Liver (tissue), 8 donors: ENCODE measurements at regions not wholly inside any gene's neighbourhood (a gene's known extent, or its start where the extent isn't known, plus 50 kb on each side); places are given as distances from the start of the nearest gene placed in this dataset.

Experiments
- DNase-seq: peaks from one replicate; pipeline ENCODE4 v3.0.0-alpha.2; 2017; ENCODE audit warnings: low spot score
- H3K27ac ChIP-seq, 2 donors: one replicate each; pipeline ENCODE4 v1.7.0; 2013; ENCODE audit warnings: inconsistent platforms in 2 of 2, low read length in 2 of 2, control low read depth in 1 of 2, low read depth in 1 of 2, mild to moderate bottlenecking in 1 of 2
- H3K27me3 ChIP-seq, 4 donors: one replicate each; pipeline versions ENCODE4 v1.6.1 to v1.7.0; 2013; ENCODE audit warnings: low read length in 3 of 4, inconsistent platforms in 1 of 4, mild to moderate bottlenecking in 1 of 4, moderate library complexity in 1 of 4; ENCODE audit not compliant: control insufficient read depth in 4 of 4, insufficient read depth in 4 of 4
- H3K36me3 ChIP-seq, 4 donors: one replicate each; pipeline versions ENCODE4 v1.6.1 to v1.7.0; 2013; ENCODE audit warnings: low read length in 3 of 4, mild to moderate bottlenecking in 3 of 4, low read depth in 1 of 4, moderate library complexity in 1 of 4; ENCODE audit not compliant: control insufficient read depth in 4 of 4, insufficient read depth in 3 of 4
- H3K4me1 ChIP-seq, 4 donors: one replicate each; pipeline versions ENCODE4 v1.6.1 to v1.7.0; 2013; ENCODE audit warnings: low read length in 3 of 4, mild to moderate bottlenecking in 3 of 4, moderate library complexity in 1 of 4; ENCODE audit not compliant: control insufficient read depth in 4 of 4, insufficient read depth in 4 of 4
- H3K4me3 ChIP-seq, 3 donors: one replicate each; pipeline versions ENCODE4 v1.6.1 to v1.7.0; 2013; ENCODE audit warnings: low read length in 3 of 3, control low read depth in 1 of 3, low read depth in 1 of 3, mild to moderate bottlenecking in 1 of 3
- H3K9ac ChIP-seq, 2 donors: one replicate each; pipeline ENCODE4 v1.7.0; 2013; ENCODE audit warnings: low read length in 2 of 2, mild to moderate bottlenecking in 2 of 2, moderate library complexity in 2 of 2, control low read depth in 1 of 2, low read depth in 1 of 2
- H3K9me3 ChIP-seq, 4 donors: one replicate each; pipeline versions ENCODE4 v1.6.1 to v1.7.0; 2013; ENCODE audit warnings: low read length in 3 of 4; ENCODE audit not compliant: control insufficient read depth in 4 of 4
- ATF3 ChIP-seq: IDR thresholded peaks from 2 replicates; pipeline ENCODE4 v1.6.1; 2016; ENCODE audit warnings: antibody characterized with exemption
- CTCF ChIP-seq: fragments of 150-350 bp; IDR thresholded peaks from 2 replicates; pipeline ENCODE4 v1.5.1; 2017; ENCODE audit warnings: improper control_type of control experiment, low read depth, low read length; ENCODE audit not compliant: missing input control
- EGR1 ChIP-seq, 2 donors: IDR thresholded peaks; 2 replicates each; pipeline ENCODE4 v1.6.1; 2016 to 2018; ENCODE audit warnings: antibody characterized with exemption in 2 of 2, low read depth in 2 of 2
- FOXA2 ChIP-seq: IDR thresholded peaks from 2 replicates; pipeline ENCODE4 v1.6.1; 2016; ENCODE audit warnings: antibody characterized with exemption
- GABPA ChIP-seq, 2 donors: IDR thresholded peaks in 1 of 2; conservative IDR thresholded peaks in 1 of 2; 2 replicates each; pipeline ENCODE4 v1.6.1; 2016; ENCODE audit warnings: antibody characterized with exemption in 2 of 2, mild to moderate bottlenecking in 1 of 2, moderate library complexity in 1 of 2
- HNF4A ChIP-seq, 2 donors: conservative IDR thresholded peaks; 2 replicates each; pipeline ENCODE4 v1.6.1; 2016; ENCODE audit warnings: antibody characterized with exemption in 2 of 2, mild to moderate bottlenecking in 2 of 2
- HNF4G ChIP-seq: IDR thresholded peaks from 2 replicates; pipeline ENCODE4 v1.6.1; 2016; ENCODE audit warnings: antibody characterized with exemption
- JUND ChIP-seq, 2 donors: IDR thresholded peaks; 2 replicates each; pipeline ENCODE4 v1.6.1; 2016; ENCODE audit warnings: antibody characterized with exemption in 2 of 2
- MAX ChIP-seq: IDR thresholded peaks from 2 replicates; pipeline ENCODE4 v1.6.1; 2016; ENCODE audit warnings: antibody characterized with exemption
- NR2F2 ChIP-seq: IDR thresholded peaks from 2 replicates; pipeline ENCODE4 v1.6.1; 2016; ENCODE audit warnings: antibody characterized with exemption
- REST ChIP-seq: IDR thresholded peaks from 2 replicates; pipeline ENCODE4 v1.6.1; 2016; ENCODE audit warnings: antibody characterized with exemption, mild to moderate bottlenecking
- RXRA ChIP-seq, 2 donors: IDR thresholded peaks; 2 replicates each; pipeline ENCODE4 v1.6.1; 2017 to 2018; ENCODE audit warnings: antibody characterized with exemption in 2 of 2, mild to moderate bottlenecking in 1 of 2
- SP1 ChIP-seq: IDR thresholded peaks from 2 replicates; pipeline ENCODE4 v1.6.1; 2018; ENCODE audit warnings: antibody characterized with exemption, mild to moderate bottlenecking
- TAF1 ChIP-seq: conservative IDR thresholded peaks from 2 replicates; pipeline ENCODE4 v1.6.1; 2016; ENCODE audit warnings: antibody characterized with exemption, mild to moderate bottlenecking
- YY1 ChIP-seq: IDR thresholded peaks from 2 replicates; pipeline ENCODE4 v1.6.1; 2016; ENCODE audit warnings: antibody characterized with exemption, mild to moderate bottlenecking
- ZBTB33 ChIP-seq: IDR thresholded peaks from 2 replicates; pipeline ENCODE4 v1.6.1; 2016; ENCODE audit warnings: antibody characterized with exemption
- WGBS: extraction: QIAGEN DNeasy Blood & Tissue Kit; methylation state at CpG from one replicate; pipeline ENCODE4 v1.1.7; 2013; 5-methylcytosine and 5-hydroxymethylcytosine counted together
- donor health status: healthy.
- donor health status: healthy.
- donor health status: healthy.
- donor health status: healthy.
- donor health status: healthy.

- 96% methylated on average over 1 of the region's 1 CpG for WGBS
- H3K27ac ChIP-seq = no peak overlapping the region
- no peak for DNase-seq
- no peaks in the 10 kb centered on the region for H3K4me1 ChIP-seq
- no peak overlapping the region for H3K4me3 ChIP-seq
- no peaks in the 10 kb centered on the region for H3K27me3 ChIP-seq
- TF ChIP-seq FOXA2 (no peak), GABPA (IDR thresholded peaks at IDR 0.05 in 1 of 2, conservative IDR thresholded peaks at IDR 0.05 in 1 of 2) (no peak)
- peaks cover 0 to 3% (median 0%) of the 10 kb centered on the region in 4 donors for H3K9me3 ChIP-seq
- H3K36me3 ChIP-seq = no peaks in the 10 kb centered on the region
- no peak overlapping the region for H3K9ac ChIP-seq
These were observed 233.3 kb upstream of the NFE2L3 start for GRCh38 chr7:25918731-25919130.

- H3K4me1 ChIP-seq = no peaks in the 10 kb centered on the region
- no peak overlapping the region for H3K9ac ChIP-seq
- peaks cover 0 to 3% (median 0%) of the 10 kb centered on the region in 4 donors for H3K9me3 ChIP-seq
- H3K27me3 ChIP-seq = no peaks in the 10 kb centered on the region
- no peak for DNase-seq
- TF ChIP-seq TAF1 (no peak), RXRA (IDR thresholded peaks at IDR 0.05) (no peak), YY1 (no peak), ATF3 (no peak), NR2F2 (no peak), CTCF (no peak), FOXA2 (no peak), MAX (no peak)
- no peaks in the 10 kb centered on the region for H3K36me3 ChIP-seq
- H3K27ac ChIP-seq = no peak overlapping the region
- no peak overlapping the region for H3K4me3 ChIP-seq
- WGBS = 74% methylated on average over 3 of the region's 3 CpGs
These were observed 229.7 kb upstream of the NFE2L3 start for GRCh38 chr7:25922296-25922695.

- Histone ChIP-seq H3K36me3 (no peaks in the 10 kb centered on the region), H3K9ac (no peak overlapping the region), H3K4me1 (no peaks in the 10 kb centered on the region), H3K27me3 (no peaks in the 10 kb centered on the region), H3K27ac (no peak overlapping the region), H3K4me3 (no peak overlapping the region), H3K9me3 (no peaks in the 10 kb centered on the region)
- no peak for DNase-seq
- 43% methylated on average over 1 of the region's 1 CpG for WGBS
- TF ChIP-seq MAX = no peak
- TF ChIP-seq YY1 = no peak
- no peak for TF ChIP-seq FOXA2
- TF ChIP-seq HNF4G = no peak
- TF ChIP-seq HNF4A (conservative IDR thresholded peaks at IDR 0.05) = no peak
- TF ChIP-seq JUND (IDR thresholded peaks at IDR 0.05) = no peak
- no peak for TF ChIP-seq ATF3
- no peak for TF ChIP-seq REST
- TF ChIP-seq RXRA (IDR thresholded peaks at IDR 0.05) = no peak
- TF ChIP-seq TAF1 = no peak
- no peak for TF ChIP-seq GABPA (IDR thresholded peaks at IDR 0.05 in 1 of 2, conservative IDR thresholded peaks at IDR 0.05 in 1 of 2)
- no peak for TF ChIP-seq ZBTB33
- TF ChIP-seq EGR1 (IDR thresholded peaks at IDR 0.05; ENCODE audit: low read depth in 2 of 2) = no peak
- TF ChIP-seq SP1 = no peak
These were observed 228.1 kb upstream of the NFE2L3 start for GRCh38 chr7:25923741-25924460.
